Stimulated activated CD8-positive, alpha-beta memory T cell treated with anti-CD3 and anti-CD28 coated beads, Interleukin-7, amount 100 ng/mL, for 4 hours (primary cell): ENCODE measurements at regions not wholly inside any gene's neighbourhood (a gene's known extent, or its start where the extent isn't known, plus 50 kb on each side); places are given as distances from the start of the nearest gene placed in this dataset.

Experiments
- DNase-seq, 2 donors: peaks; one replicate each; pipeline ENCODE4 v3.0.0-alpha.2; 2020; ENCODE audit warnings: low read depth in 2 of 2

GRCh38 chr3:31341130-31341529 lies 191.6 kb upstream of the STT3B start:
- no peak for DNase-seq

DNA sequence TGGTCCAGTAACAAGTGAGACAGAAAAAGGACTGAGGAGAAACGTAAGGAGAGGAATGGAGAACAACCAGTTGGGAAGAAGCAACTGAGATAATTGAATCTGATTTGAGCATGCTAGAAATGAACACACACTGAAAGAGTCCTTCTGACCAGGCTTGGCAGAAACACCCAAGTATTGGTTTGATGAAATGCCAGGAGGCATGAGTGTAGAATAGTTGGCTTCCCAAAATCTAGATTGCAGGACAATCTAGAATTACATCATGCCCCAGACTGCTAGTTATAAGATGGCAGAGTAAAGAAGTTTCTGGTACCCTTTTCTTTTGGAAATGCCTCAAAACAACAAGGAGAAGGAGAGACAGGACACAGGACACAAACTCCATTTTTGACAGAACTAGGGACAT lies 189.7 kb upstream of the STT3B start:
- no peak for DNase-seq

- no peak for DNase-seq
Measured at GRCh38 chr3:31345581-31345980, 187.1 kb upstream of the STT3B start.

DNA sequence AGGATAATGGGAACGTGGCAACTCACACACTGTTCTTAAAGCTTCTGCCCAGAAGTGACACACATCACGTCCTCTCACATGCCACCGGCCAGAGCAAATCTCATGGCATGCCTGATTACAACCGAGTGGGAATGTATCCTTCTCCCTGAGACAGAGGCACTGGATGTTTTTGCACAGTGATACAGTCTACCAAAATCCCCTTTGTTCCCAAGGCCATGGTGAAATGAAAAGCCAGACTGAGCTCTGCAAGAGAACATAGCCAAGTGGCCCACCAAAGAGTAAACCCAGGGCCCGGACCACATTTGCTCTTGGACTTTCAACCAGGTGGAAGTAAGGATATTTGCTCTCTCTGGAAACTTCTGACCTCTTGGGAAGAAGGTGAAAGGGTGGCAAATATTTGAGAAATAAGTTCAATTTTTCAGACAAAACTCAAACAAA lies 186.2 kb upstream of the STT3B start:
- DNase-seq, result no peak

GRCh38 chr3:31349001-31349748 lies 183.6 kb upstream of the STT3B start:
- DNase-seq, result no peak

- no peak for DNase-seq
Measured at GRCh38 chr3:31350307-31350706, 182.4 kb upstream of the STT3B start.

DNA sequence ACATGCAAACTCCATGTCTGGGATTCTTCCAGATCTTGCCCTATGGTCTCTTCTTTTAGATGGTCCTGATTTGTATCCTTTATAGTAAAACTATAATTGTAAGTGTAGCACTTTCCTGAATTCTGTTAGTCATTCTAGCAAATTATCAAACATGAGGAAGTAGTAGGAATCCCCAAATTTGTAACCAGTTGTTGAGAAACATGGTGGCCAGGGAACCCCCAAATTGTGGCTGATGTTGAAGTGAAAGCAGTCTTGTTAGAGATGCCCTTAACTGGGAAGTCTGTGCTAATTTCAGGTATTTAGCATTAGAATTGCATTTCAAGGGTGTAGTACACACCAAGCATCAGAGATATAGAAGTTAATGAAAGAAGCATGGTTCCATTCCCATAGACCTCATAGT lies 180.4 kb upstream of the STT3B start:
- DNase-seq, result no peak

DNA sequence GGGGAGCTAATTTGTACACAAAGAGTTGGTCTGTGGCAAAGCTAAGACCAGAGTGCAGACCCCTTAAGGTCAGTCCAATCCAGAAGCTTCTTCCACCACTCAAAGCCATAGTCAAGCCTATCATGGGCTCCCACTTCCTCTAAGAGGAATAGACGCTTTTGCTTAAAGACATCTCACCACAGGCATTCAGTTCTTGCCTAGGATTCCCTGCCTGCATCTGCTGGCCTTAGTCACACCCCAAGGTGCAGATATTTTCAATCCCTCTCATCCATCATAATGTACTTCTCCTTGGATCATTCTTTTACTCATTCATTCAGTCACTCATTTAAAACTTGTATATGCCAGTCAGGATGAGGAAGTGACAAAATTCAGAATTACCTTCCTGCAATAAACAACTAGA lies 179.6 kb upstream of the STT3B start:
- no peak for DNase-seq

GRCh38 chr3:31354373-31354772 lies 178.4 kb upstream of the STT3B start:
- DNase-seq, result no peak

DNA sequence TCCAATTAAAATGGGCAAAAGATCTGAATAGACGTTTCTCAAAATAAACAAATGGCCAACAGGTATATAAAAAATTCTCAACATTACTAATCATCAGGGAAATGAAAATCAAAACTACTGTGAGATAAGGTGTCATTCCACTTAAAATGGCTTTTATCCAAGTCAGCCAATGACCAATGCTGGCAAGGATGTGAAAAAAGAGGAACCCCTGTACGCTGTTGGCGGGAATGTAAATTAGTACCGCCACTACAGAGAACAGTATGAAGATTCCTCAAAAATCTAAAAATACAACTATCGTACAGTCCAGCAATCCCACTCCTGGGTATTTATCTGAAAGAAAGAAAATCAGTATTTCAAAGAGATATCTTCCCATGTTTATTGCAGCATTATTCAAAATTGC lies 176.9 kb upstream of the STT3B start:
- DNase-seq, result no peak

DNA sequence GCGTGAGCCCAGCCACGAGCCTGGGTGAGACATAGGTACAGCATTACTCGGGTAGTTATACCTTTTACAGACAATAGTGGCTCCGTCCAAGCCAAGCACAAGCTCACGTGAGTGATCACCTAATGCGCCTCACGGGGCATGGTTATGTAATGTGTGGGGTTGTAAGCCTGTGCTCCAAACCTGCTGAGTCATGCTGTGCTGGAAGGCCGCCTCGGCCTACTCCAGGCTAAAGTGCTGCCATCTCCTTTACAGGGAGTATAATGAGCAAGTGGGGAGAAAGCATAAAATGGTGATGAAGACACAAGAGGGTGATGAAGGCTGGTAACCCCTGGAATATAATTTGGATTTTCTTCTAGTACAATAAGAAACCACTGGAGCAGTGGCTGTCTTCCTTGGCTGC lies 175.8 kb upstream of the STT3B start:
- no peak for DNase-seq

DNA sequence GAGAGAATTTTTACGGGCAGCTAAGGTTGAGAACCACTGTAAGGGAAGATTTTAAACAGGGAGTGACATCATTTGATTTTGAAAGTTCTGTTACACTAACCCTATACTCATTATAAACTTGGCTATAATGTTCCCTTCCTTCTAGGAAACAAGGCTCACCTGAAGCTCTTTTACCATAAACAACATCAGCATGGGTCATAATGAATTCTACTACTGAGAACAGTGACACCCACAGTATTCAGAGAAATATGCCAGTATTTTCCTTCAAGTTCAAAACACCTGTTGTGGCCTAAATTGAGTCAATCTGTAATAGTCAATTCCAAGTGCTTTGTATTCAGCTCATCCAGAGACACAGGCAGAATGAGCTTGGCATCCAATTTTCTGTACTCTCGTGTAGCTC lies 175.3 kb upstream of the STT3B start:
- DNase-seq, result no peak

GRCh38 chr3:31358473-31359070 lies 174.2 kb upstream of the STT3B start:
- no peak for DNase-seq

GRCh38 chr3:31361371-31362273 lies 171.1 kb upstream of the STT3B start:
- no peak for DNase-seq

- DNase-seq, result no peak
Measured at GRCh38 chr3:31364188-31364587, 168.5 kb upstream of the STT3B start.

GRCh38 chr3:31364711-31365110 lies 168.0 kb upstream of the STT3B start:
- no peak for DNase-seq

DNA sequence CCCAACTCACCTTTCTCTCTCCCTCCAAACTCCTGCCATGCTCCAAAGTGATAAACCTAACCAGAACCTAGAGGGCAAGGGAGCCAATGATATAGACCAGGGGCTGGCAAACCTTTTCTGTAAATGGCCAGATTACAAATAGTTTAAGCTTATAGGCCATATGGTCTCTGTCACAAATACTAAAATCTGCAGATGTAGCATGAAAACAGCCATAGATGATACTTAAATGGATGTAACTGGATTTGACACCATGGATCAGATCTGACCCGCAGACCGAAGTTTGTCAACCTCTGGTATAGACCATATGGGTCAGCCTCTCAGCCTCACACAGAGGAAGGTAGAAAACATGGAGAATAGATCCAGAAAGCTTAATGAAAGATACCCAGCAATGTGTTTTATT lies 165.2 kb upstream of the STT3B start:
- no peak for DNase-seq

DNA sequence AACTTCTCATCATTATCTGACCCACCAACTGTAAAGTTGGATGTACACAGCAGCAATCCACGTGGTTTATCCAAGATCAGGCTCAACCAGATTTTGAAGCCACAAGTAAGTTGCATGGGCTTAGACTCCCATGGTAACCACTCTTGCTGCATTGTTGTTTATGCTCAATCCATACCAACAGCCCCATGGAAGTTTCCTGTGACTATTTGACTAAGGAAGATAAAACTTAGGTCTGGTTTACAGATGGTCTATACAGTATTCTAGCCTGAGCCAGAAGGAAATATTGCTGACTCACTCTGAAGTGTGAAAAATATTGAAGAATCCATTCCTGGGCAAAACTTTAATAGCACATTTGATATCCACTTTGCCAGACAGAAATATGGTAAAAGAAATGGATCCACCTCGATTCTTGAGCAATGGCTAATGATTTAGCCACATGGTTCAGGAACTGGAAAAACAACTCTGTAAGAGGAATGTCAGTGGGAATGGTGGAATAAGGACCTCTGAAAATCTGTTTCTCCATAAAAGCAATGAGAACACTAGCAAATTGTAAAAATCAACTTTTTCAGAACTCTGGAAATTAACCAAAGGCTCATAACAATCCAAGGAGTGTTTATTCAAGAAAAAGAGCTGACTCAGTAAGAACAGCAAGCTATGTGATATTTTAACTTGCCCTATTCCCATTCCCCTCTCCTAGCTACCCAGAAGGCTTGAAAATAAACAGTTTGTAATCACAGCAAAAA lies 162.9 kb upstream of the STT3B start:
- no peak for DNase-seq

DNA sequence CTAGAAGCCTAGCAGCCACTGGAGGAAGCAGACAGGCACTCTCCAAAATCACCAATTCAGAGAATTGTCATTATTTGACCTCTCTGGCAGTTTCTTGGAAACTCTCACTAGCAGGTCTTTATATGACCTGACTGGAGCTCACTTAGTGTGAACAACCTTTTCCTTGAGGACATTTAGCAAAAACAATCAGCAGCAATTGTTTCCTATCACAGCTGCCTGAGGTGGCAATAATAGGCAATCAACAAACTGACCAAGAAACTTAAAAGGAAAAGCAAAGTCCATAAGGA lies 162.4 kb upstream of the STT3B start:
- no peak for DNase-seq

- DNase-seq, result no peak
Measured at GRCh38 chr3:31370681-31371080, 162.0 kb upstream of the STT3B start.

DNA sequence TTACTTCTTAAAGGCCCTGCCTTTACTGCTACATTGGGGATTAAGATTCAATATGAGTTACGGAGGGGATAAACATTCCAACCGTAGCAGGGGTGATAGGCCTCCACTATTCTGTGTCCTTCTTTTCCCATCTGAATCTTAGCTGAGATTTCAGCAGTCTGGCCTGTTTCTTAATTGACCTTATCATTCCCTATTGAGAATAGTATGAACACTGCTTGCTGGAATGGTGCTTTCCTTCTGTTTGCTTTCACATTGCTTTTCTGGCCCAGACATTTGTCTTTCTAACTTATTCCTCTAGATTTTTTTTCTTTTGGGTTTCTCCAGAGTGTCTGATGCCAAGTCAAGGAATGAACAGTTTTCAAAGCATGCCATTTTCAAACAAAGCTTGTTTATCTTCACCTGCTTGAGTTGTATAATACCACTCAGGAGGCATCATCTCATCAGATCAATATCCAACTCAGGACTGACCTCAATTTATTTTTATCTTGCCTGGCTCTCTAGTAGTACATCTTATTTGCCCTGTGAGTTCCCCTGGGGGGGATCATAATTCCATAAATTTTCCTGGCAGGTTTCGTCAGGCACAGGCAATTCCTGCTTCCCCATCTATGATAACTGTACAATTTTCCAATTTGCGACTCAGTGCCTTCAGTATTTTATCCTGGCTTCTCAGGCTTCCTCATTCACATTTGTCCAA lies 161.1 kb upstream of the STT3B start:
- DNase-seq, result no peak

GRCh38 chr3:31373681-31374080 lies 159.0 kb upstream of the STT3B start:
- DNase-seq, result no peak
